GM23338 (cell line): ENCODE measurements at regions not wholly inside any gene's neighbourhood (a gene's known extent, or its start where the extent isn't known, plus 50 kb on each side); places are given as distances from the start of the nearest gene placed in this dataset.

ENCODE experiments used
- ATAC-seq: fragments of 200-7000 bp; cut with Tn5 transposase; 3 replicates; pipeline ENCODE4 v1.9.1; 2020
- DNase-seq: peaks from one replicate; pipeline ENCODE4 v3.0.0-alpha.2; 2015; ENCODE audit warnings: low spot score
- H2AFZ ChIP-seq: fragments of 200-600 bp; sonication (generic); 2 replicates; pipeline ENCODE4 v1.8.0; 2016; ENCODE audit warnings: antibody characterized with exemption, mild to moderate bottlenecking, moderate library complexity
- H3F3A ChIP-seq: fragments of 200-600 bp; sonication (generic); replicated peaks from 2 replicates; pipeline ENCODE4 v1.8.0; 2017; ENCODE audit warnings: antibody characterized with exemption, mixed run types, low read depth
- H3K27ac ChIP-seq: fragments of 200-600 bp; sonication (generic); 2 replicates; pipeline ENCODE4 v1.6.1; 2016; ENCODE audit warnings: low read depth
- H3K27me3 ChIP-seq: fragments of 200-600 bp; sonication (generic); 2 replicates; pipeline ENCODE4 v1.8.0; 2016; ENCODE audit warnings: mild to moderate bottlenecking, mixed run types, moderate library complexity; ENCODE audit not compliant: insufficient read depth
- H3K36me3 ChIP-seq: fragments of 200-600 bp; sonication (generic); 2 replicates; pipeline ENCODE4 v1.8.0; 2016; ENCODE audit warnings: mild to moderate bottlenecking; ENCODE audit not compliant: insufficient read depth
- H3K4me1 ChIP-seq: fragments of 200-600 bp; sonication (generic); 2 replicates; pipeline ENCODE4 v1.8.0; 2016; ENCODE audit warnings: mild to moderate bottlenecking, moderate library complexity; ENCODE audit not compliant: insufficient read depth
- H3K4me2 ChIP-seq: fragments of 200-600 bp; sonication (generic); 2 replicates; pipeline ENCODE4 v1.7.1; 2017; ENCODE audit warnings: mixed run types
- H3K4me3 ChIP-seq: fragments of 200-600 bp; sonication (generic); 2 replicates; pipeline ENCODE4 v1.6.1; 2016; ENCODE audit warnings: mixed run types
- H3K79me2 ChIP-seq: fragments of 200-600 bp; sonication (generic); replicated peaks from 2 replicates; pipeline ENCODE4 v1.8.0; 2017; ENCODE audit warnings: mild to moderate bottlenecking; ENCODE audit not compliant: insufficient read depth
- H3K9me2 ChIP-seq: fragments of 200-600 bp; sonication (generic); 2 replicates; pipeline ENCODE4 v1.8.0; 2017; ENCODE audit not compliant: insufficient read depth
- H4K20me1 ChIP-seq: fragments of 200-600 bp; sonication (generic); replicated peaks from 2 replicates; pipeline ENCODE4 v1.8.0; 2017; ENCODE audit warnings: mild to moderate bottlenecking; ENCODE audit not compliant: insufficient read depth
- H3K27ac Mint-ChIP-seq: 2 replicates; pipeline ENCODE4 v1.8.0; 2020; ENCODE audit warnings: inconsistent platforms, mild to moderate bottlenecking, moderate library complexity, mixed read lengths
- H3K27me3 Mint-ChIP-seq: 3 replicates; pipeline ENCODE4 v1.8.0; 2022; ENCODE audit warnings: low read depth, mild to moderate bottlenecking, moderate library complexity, mixed read lengths, inconsistent platforms; ENCODE audit not compliant: insufficient read depth, poor library complexity
- H3K36me3 Mint-ChIP-seq: 3 replicates; pipeline ENCODE4 v1.8.0; 2021; ENCODE audit warnings: low read depth, mild to moderate bottlenecking, inconsistent platforms, moderate library complexity, mixed read lengths
- H3K4me1 Mint-ChIP-seq: 3 replicates; pipeline ENCODE4 v1.8.0; 2020; ENCODE audit warnings: mild to moderate bottlenecking, inconsistent platforms, mixed read lengths
- H3K4me3 Mint-ChIP-seq: 3 replicates; pipeline ENCODE4 v1.8.0; 2021; ENCODE audit warnings: moderate library complexity, mild to moderate bottlenecking, inconsistent platforms, mixed read lengths
- H3K9me3 Mint-ChIP-seq: 3 replicates; pipeline ENCODE4 v1.8.0; 2020; ENCODE audit warnings: moderate library complexity, mild to moderate bottlenecking, inconsistent platforms, mixed read lengths
- CREB1 ChIP-seq: fragments of 250-450 bp; sonication (Bioruptor Pico); IDR thresholded peaks from 2 replicates; pipeline ENCODE4 v1.5.0; 2020; ENCODE audit warnings: low read depth, mild to moderate bottlenecking, moderate library complexity
- CTCF ChIP-seq, 2 experiments: fragments of 200-600 bp in 1 of 2; sonication (generic) in 1 of 2; conservative IDR thresholded peaks; 2 replicates each; pipeline versions ENCODE4 v1.5.1 to v1.6.1; 2016 to 2017; ENCODE audit warnings: antibody characterized with exemption in 2 of 2, low read depth in 2 of 2, mild to moderate bottlenecking in 2 of 2, moderate library complexity in 1 of 2
- EZH2 ChIP-seq: fragments of 200-600 bp; sonication (generic); IDR thresholded peaks from one replicate; pipeline ENCODE4 v1.8.0; 2017; ENCODE audit warnings: antibody characterized with exemption, mild to moderate bottlenecking, low read depth; ENCODE audit not compliant: unreplicated experiment
- EZH2phosphoT487 ChIP-seq: fragments of 200-600 bp; sonication (generic); IDR thresholded peaks from one replicate; pipeline ENCODE4 v1.8.1; 2018; ENCODE audit warnings: antibody characterized with exemption; ENCODE audit not compliant: unreplicated experiment
- NANOG ChIP-seq: IDR thresholded peaks from 2 replicates; pipeline ENCODE4 v1.6.1; 2016; ENCODE audit warnings: antibody characterized with exemption, borderline replicate concordance
- POLR2AphosphoS5 ChIP-seq: IDR thresholded peaks from 2 replicates; pipeline ENCODE4 v1.6.1; 2016; ENCODE audit warnings: antibody characterized with exemption, low read depth
- REST ChIP-seq: IDR thresholded peaks from one replicate; pipeline ENCODE4 v1.6.1; 2018; ENCODE audit warnings: antibody characterized with exemption; ENCODE audit not compliant: unreplicated experiment
- STAT1 ChIP-seq: IDR thresholded peaks from one replicate; pipeline ENCODE4 v1.6.1; 2016; ENCODE audit warnings: antibody characterized with exemption; ENCODE audit not compliant: unreplicated experiment
- ZNF114 ChIP-seq: fragments of 250-450 bp; sonication (Bioruptor Pico); IDR thresholded peaks from 2 replicates; pipeline ENCODE4 v1.5.0; 2020; ENCODE audit warnings: mild to moderate bottlenecking, moderate library complexity
- ZNF331 ChIP-seq: fragments of 250-450 bp; sonication (Bioruptor Pico); IDR thresholded peaks from 2 replicates; pipeline ENCODE4 v1.5.0; 2020; ENCODE audit warnings: low read depth, mild to moderate bottlenecking, moderate library complexity

- Histone ChIP-seq H3K9me2 (peaks cover 14% of the 10 kb centered on the region; the same call in 1 of the 2 replicates), H3K4me2 (no peak overlapping the region), H3K27me3 (no peaks in the 10 kb centered on the region), H2AFZ (no peak overlapping the region), H3K4me3 (no peak overlapping the region), H3K4me1 (peaks cover 8% of the 10 kb centered on the region), H4K20me1 (no peaks in the 10 kb centered on the region), H3K79me2 (no peaks in the 10 kb centered on the region), H3F3A (0 out of 2 replicates have a peak, but pooled peaks cover 3% of the 10 kb centered on the region), H3K36me3 (no peaks in the 10 kb centered on the region), H3K27ac (no peak overlapping the region)
- Mint-ChIP-seq H3K4me1 (peaks cover 6% of the 10 kb centered on the region), H3K4me3 (no peak overlapping the region), H3K9me3 (no peaks in the 10 kb centered on the region; the same call in 2 of the 3 replicates), H3K27me3 (no peaks in the 10 kb centered on the region), H3K27ac (no peak overlapping the region), H3K36me3 (no peaks in the 10 kb centered on the region)
- TF ChIP-seq POLR2AphosphoS5 (no peak), ZNF114 (no peak), ZNF331 (CRISPR knock-in tag) (no peak), CTCF (conservative IDR thresholded peaks at IDR 0.05; ENCODE audit: low read depth in 2 of 2) (no peak), EZH2 (no peak), NANOG (no peak), REST (no peak), EZH2phosphoT487 (no peak), STAT1 (no peak)
- DNase-seq (no peak), ATAC-seq (no peak)
These were observed 334.6 kb downstream of the MN1 start for GRCh38 chr22:27466778-27467438.

- no peaks in the 10 kb centered on the region for H3K79me2 ChIP-seq
- no peak overlapping the region for H3K27ac ChIP-seq
- H3K36me3 ChIP-seq, result no peaks in the 10 kb centered on the region
- no peaks in the 10 kb centered on the region for H3K27me3 Mint-ChIP-seq
- H4K20me1 ChIP-seq, result no peaks in the 10 kb centered on the region
- peaks cover under 1% of the 10 kb centered on the region for H3K4me1 Mint-ChIP-seq
- H3K4me3 Mint-ChIP-seq, result no peak overlapping the region
- H3F3A ChIP-seq, result no peaks in the 10 kb centered on the region
- H3K27ac Mint-ChIP-seq, result no peak overlapping the region
- H3K27me3 ChIP-seq, result no peaks in the 10 kb centered on the region
- H3K36me3 Mint-ChIP-seq, result no peaks in the 10 kb centered on the region
- no peak overlapping the region for H3K4me3 ChIP-seq
- H3K9me2 ChIP-seq, result peaks cover 14% of the 10 kb centered on the region; the same call in 1 of the 2 replicates
- ATAC-seq, result no peak
- H3K4me1 ChIP-seq, result no peaks in the 10 kb centered on the region; the same call in 1 of the 2 replicates
- no peaks in the 10 kb centered on the region; the same call in 2 of the 3 replicates for H3K9me3 Mint-ChIP-seq
- DNase-seq, result no peak
- H2AFZ ChIP-seq, result no peak overlapping the region
- no peak overlapping the region for H3K4me2 ChIP-seq
- TF ChIP-seq STAT1, result no peak
- no peak for TF ChIP-seq CREB1 (CRISPR knock-in tag)
- TF ChIP-seq CTCF (conservative IDR thresholded peaks at IDR 0.05; ENCODE audit: low read depth in 2 of 2), result no peak
- TF ChIP-seq ZNF114, result no peak
- TF ChIP-seq POLR2AphosphoS5, result no peak
- no peak for TF ChIP-seq EZH2
- no peak for TF ChIP-seq REST
These were observed 333.8 kb downstream of the MN1 start for GRCh38 chr22:27467711-27468110.
